ENCODE measurements at regions not wholly inside any gene's neighbourhood (a gene's known extent, or its start where the extent isn't known, plus 50 kb on each side); places are given as distances from the start of the nearest gene placed in this dataset.

DNA sequence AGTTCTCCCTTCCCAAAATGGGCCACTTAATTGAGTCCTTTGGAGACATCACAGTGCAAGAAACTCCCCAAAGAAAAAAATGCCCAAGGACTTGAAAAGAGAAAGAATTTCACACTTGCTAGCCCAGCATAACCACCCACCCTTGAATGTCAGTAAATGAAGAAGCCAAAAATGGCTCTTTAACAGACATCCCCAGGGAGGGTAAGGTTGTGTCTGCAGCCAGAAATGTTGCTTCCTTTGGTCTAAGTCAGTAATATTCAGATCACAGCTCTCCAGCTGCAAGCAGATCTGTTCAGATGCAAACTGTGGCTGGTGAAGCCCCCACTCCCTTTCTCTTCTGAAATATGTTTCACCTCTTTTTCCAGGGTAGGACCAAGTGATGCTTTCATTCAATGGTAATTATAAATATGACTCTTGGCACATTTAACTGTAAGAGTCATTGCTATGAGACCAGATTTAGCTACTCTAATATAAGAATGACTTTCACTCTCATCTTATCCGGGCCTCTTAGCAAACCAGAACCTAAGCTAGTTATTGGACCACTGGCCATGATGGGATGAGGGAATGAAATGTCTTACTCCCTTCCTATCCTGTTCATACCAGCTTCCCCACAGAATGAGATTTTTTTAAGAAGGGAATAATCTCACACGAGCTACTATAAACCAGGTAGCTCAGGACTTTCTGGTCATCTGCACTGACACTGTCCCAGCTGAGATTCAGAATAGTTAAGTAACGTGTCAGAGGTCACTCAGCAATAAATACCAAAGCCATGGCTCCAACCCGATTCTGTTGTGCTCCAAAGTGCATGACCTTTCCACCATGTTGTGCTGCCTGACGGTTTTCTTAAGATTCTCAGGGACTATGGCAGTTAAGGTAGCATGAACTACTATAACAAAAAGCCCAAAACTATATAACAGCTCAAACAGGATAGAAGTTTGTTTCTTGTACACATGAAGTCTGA is 234.1 kb downstream of the FOXO1 start:
- H3K27me3 Mint-ChIP-seq: no peaks in the 10 kb centered on the region
- no peak overlapping the region for H3K4me3 ChIP-seq (ENCODE audit: low read length)

GRCh38 chr13:40433001-40433400 is 233.4 kb downstream of the FOXO1 start:
- ChIA-PET CTCF (interaction anchor here (1.0 kb wide), 1 partner anchor 242 kb away, joined by 3 read pairs; no protein-coding TSS in a partner anchor), POLR2A (interaction anchor here (0.7 to 2.3 kb wide), 5 partner anchors 43 to 246 kb away, joined by 3 to 8 read pairs (median 3); no protein-coding TSS in a partner anchor)
- H3K4me3 Mint-ChIP-seq: no peak overlapping the region
- no peaks in the 10 kb centered on the region for H3K36me3 Mint-ChIP-seq (ENCODE audit: low read depth)
- ATAC-seq (ENCODE audit: poor library complexity): no peak
- no peak for DNase-seq
- Histone ChIP-seq H3K36me3 (ENCODE audit: insufficient read depth, low read length) (no peaks in the 10 kb centered on the region), H3K27me3 (ENCODE audit: control insufficient read depth in 1 of 2, insufficient read depth in 2 of 2, low read length in 2 of 2) (no peaks in the 10 kb centered on the region), H3K27ac (ENCODE audit: low read depth in 1 of 2, low read length in 2 of 2) (no peak overlapping the region), H3K4me1 (ENCODE audit: insufficient read depth, low read length) (peaks cover 33% of the 10 kb centered on the region), H3K9me3 (ENCODE audit: control insufficient read depth in 1 of 2, insufficient read depth in 1 of 2, low read length in 2 of 2) (no peaks in the 10 kb centered on the region), H3K4me3 (ENCODE audit: low read length) (no peak overlapping the region)
- no peak for TF ChIP-seq CTCF (IDR thresholded peaks at IDR 0.05)
- intact Hi-C loops (cut with DNase I, micrococcal nuclease): loop anchor here in 1 of 2 experiments (5.0 kb wide), 2 partner anchors 49 to 126 kb away; no protein-coding TSS in a partner anchor
- H3K4me1 Mint-ChIP-seq (ENCODE audit: low read depth): peaks cover 67% of the 10 kb centered on the region
- peak overlapping the region; percentile 73 for H3K27ac Mint-ChIP-seq
- no peaks in the 10 kb centered on the region for H3K27me3 Mint-ChIP-seq
- H3K9me3 Mint-ChIP-seq: no peaks in the 10 kb centered on the region

More for the DNA sequence above, 234.1 kb downstream of the FOXO1 start:
- ATAC-seq (ENCODE audit: poor library complexity) (no peak), DNase-seq (no peak)
- H3K27ac Mint-ChIP-seq: peak overlapping the region; percentile 59
- CTCF ChIA-PET: interaction anchor here (0.7 to 1.0 kb wide), 2 partner anchors 29 to 241 kb away, joined by 3 read pairs; no protein-coding TSS in a partner anchor
- no peak for TF ChIP-seq CTCF (IDR thresholded peaks at IDR 0.05)
- peaks cover 60% of the 10 kb centered on the region for H3K4me1 Mint-ChIP-seq (ENCODE audit: low read depth)
- Histone ChIP-seq H3K27ac (ENCODE audit: low read depth in 1 of 2, low read length in 2 of 2) (no peak overlapping the region), H3K4me1 (ENCODE audit: insufficient read depth, low read length) (peaks cover 26% of the 10 kb centered on the region), H3K27me3 (ENCODE audit: control insufficient read depth in 1 of 2, insufficient read depth in 2 of 2, low read length in 2 of 2) (no peaks in the 10 kb centered on the region), H3K36me3 (ENCODE audit: insufficient read depth, low read length) (no peaks in the 10 kb centered on the region), H3K9me3 (ENCODE audit: control insufficient read depth in 1 of 2, insufficient read depth in 1 of 2, low read length in 2 of 2) (no peaks in the 10 kb centered on the region)
- H3K36me3 Mint-ChIP-seq (ENCODE audit: low read depth): no peaks in the 10 kb centered on the region
- intact Hi-C loops (cut with DNase I, micrococcal nuclease): loop anchor here in 1 of 2 experiments (5.0 kb wide), 2 partner anchors 50 to 125 kb away; no protein-coding TSS in a partner anchor
- H3K4me3 Mint-ChIP-seq: no peak overlapping the region
- no peaks in the 10 kb centered on the region for H3K9me3 Mint-ChIP-seq
- POLR2A ChIA-PET: interaction anchor here (0.7 to 0.9 kb wide), 2 partner anchors 43 to 46 kb away, joined by 3 read pairs; no protein-coding TSS in a partner anchor

DNA sequence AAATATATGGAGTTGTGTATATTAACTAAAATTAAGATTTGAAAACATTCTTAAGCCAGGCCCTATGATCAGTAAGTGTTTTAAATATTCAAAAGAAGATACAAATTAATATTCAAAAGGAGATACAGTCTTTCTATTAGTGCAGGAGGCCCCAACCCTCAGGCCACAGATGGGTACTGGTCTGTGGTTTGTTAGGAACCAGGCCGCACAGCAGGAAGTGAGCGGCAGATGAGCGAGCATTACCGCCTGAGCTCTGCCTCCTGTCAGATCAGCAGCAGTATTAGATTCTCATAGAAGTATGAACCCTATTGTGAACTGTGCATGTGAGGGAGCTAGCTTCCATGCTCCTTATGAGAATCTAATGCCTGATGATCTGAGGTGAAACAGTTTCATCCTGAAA is 232.9 kb downstream of the FOXO1 start:
- peak in 12 of 14 experiments; percentile 19 to 76 (median 39) for DNase-seq
- Mint-ChIP-seq H3K27ac (peak overlapping the region; percentile 73), H3K9me3 (no peaks in the 10 kb centered on the region), H3K27me3 (no peaks in the 10 kb centered on the region), H3K4me3 (peak overlapping the region; percentile 62), H3K36me3 (ENCODE audit: low read depth) (no peaks in the 10 kb centered on the region), H3K4me1 (ENCODE audit: low read depth) (peaks cover 72% of the 10 kb centered on the region)
- intact Hi-C loops (cut with DNase I, micrococcal nuclease): loop anchor here in 1 of 2 experiments (5.0 kb wide), 2 partner anchors 49 to 126 kb away; no protein-coding TSS in a partner anchor
- TF ChIP-seq CTCF (IDR thresholded peaks at IDR 0.05): no peak
- ChIA-PET CTCF (interaction anchor here (1.0 kb wide), 1 partner anchor 242 kb away, joined by 3 read pairs; no protein-coding TSS in a partner anchor), POLR2A (interaction anchor here (1.2 to 2.3 kb wide), 3 partner anchors 45 to 246 kb away, joined by 3 to 8 read pairs (median 8); no protein-coding TSS in a partner anchor)
- Histone ChIP-seq H3K4me3 (ENCODE audit: low read length) (no peak overlapping the region), H3K27ac (ENCODE audit: low read depth in 1 of 2, low read length in 2 of 2) (no peak overlapping the region), H3K27me3 (ENCODE audit: control insufficient read depth in 1 of 2, insufficient read depth in 2 of 2, low read length in 2 of 2) (no peaks in the 10 kb centered on the region), H3K4me1 (ENCODE audit: insufficient read depth, low read length) (peaks cover 39% of the 10 kb centered on the region), H3K9me3 (ENCODE audit: control insufficient read depth in 1 of 2, insufficient read depth in 1 of 2, low read length in 2 of 2) (no peaks in the 10 kb centered on the region), H3K36me3 (ENCODE audit: insufficient read depth, low read length) (no peaks in the 10 kb centered on the region)
- ATAC-seq (ENCODE audit: poor library complexity): peak; percentile 55
